Fibroblast of pulmonary artery (primary cell): ENCODE measurements at regions not wholly inside any gene's neighbourhood (a gene's known extent, or its start where the extent isn't known, plus 50 kb on each side); places are given as distances from the start of the nearest gene placed in this dataset.

ENCODE experiments used
- DNase-seq: peaks from one replicate; pipeline ENCODE4 v3.0.0-alpha.2; 2010; ENCODE audit warnings: low read depth
- H3K4me3 ChIP-seq: replicated peaks from 2 replicates; pipeline ENCODE4 v1.5.1; 2011; ENCODE audit warnings: low read depth, mild to moderate bottlenecking, control low read depth, low read length, moderate library complexity
- CTCF ChIP-seq: IDR thresholded peaks from 2 replicates; pipeline ENCODE4 v1.5.1; 2011; ENCODE audit warnings: mild to moderate bottlenecking, control low read depth, low read length, inconsistent platforms; ENCODE audit errors: missing control alignments

- H3K4me3 ChIP-seq, result no peak overlapping the region
- TF ChIP-seq CTCF, result no peak
- DNase-seq, result no peak
These were observed 215.7 kb upstream of the FOXF1 start for GRCh38 chr16:86294535-86295196.

GRCh38 chr16:86296256-86296655, 214.1 kb upstream of the FOXF1 start:
- no peak for TF ChIP-seq CTCF
- DNase-seq, result no peak
- H3K4me3 ChIP-seq, result no peak overlapping the region

GRCh38 chr16:86297391-86297790, 212.9 kb upstream of the FOXF1 start:
- DNase-seq, result no peak
- H3K4me3 ChIP-seq, result no peak overlapping the region
- TF ChIP-seq CTCF, result no peak

- no peak for DNase-seq
- TF ChIP-seq CTCF, result no peak
These were observed 212.2 kb upstream of the FOXF1 start for GRCh38 chr16:86297866-86298757.

GRCh38 chr16:86298758-86299134, 211.6 kb upstream of the FOXF1 start:
- TF ChIP-seq CTCF, result no peak
- no peak overlapping the region for H3K4me3 ChIP-seq
- DNase-seq, result no peak

More at GRCh38 chr16:86297866-86298757, 212.2 kb upstream of the FOXF1 start:
- no peak overlapping the region for H3K4me3 ChIP-seq

GRCh38 chr16:86299882-86300610, 210.3 kb upstream of the FOXF1 start:
- no peak for TF ChIP-seq CTCF
- no peak for DNase-seq
- no peak overlapping the region for H3K4me3 ChIP-seq
